ENCODE measurements at regions not wholly inside any gene's neighbourhood (a gene's known extent, or its start where the extent isn't known, plus 50 kb on each side); places are given as distances from the start of the nearest gene placed in this dataset.
"Not testable (repeated sequence)": the region's sequence is repeated elsewhere in the genome, so short reads cannot be mapped to it uniquely, and the experiment has no call there.

GRCh38 chrX:99939206-99939882 lies 470.7 kb downstream of the PCDH19 start:
- not testable (repeated sequence) for TF ChIP-seq TCF7L2 (IDR thresholded peaks at IDR 0.05; ENCODE audit: borderline replicate concordance, extremely low read depth, insufficient read depth, insufficient read length); ZFX (IDR thresholded peaks at IDR 0.05); POLR2AphosphoS5 (IDR thresholded peaks at IDR 0.05; ENCODE audit: low read depth, low read length); CBX3 (IDR thresholded peaks at IDR 0.05; ENCODE audit: low read depth); CTCF (IDR thresholded peaks at IDR 0.05 in 2 of 3, conservative IDR thresholded peaks at IDR 0.05 in 1 of 3; ENCODE audit: borderline replicate concordance in 1 of 3, insufficient read depth in 1 of 3, low read depth in 2 of 3, low read length in 2 of 3); POLR2A (IDR thresholded peaks at IDR 0.05; ENCODE audit: borderline replicate concordance, extremely low read depth, insufficient read depth, insufficient read length); RAD21 (IDR thresholded peaks at IDR 0.05; ENCODE audit: low read depth); EZH2 (IDR thresholded peaks at IDR 0.05); YY1 (IDR thresholded peaks at IDR 0.05; ENCODE audit: extremely low read depth, insufficient replicate concordance, low read depth, low read length); SP1 (IDR thresholded peaks at IDR 0.05; ENCODE audit: low read depth); MAX (IDR thresholded peaks at IDR 0.05); JUND (IDR thresholded peaks at IDR 0.05); CEBPB (IDR thresholded peaks at IDR 0.05; ENCODE audit: low read depth)
